ENCODE measurements at regions not wholly inside any gene's neighbourhood (a gene's known extent, or its start where the extent isn't known, plus 50 kb on each side); places are given as distances from the start of the nearest gene placed in this dataset.

DNA sequence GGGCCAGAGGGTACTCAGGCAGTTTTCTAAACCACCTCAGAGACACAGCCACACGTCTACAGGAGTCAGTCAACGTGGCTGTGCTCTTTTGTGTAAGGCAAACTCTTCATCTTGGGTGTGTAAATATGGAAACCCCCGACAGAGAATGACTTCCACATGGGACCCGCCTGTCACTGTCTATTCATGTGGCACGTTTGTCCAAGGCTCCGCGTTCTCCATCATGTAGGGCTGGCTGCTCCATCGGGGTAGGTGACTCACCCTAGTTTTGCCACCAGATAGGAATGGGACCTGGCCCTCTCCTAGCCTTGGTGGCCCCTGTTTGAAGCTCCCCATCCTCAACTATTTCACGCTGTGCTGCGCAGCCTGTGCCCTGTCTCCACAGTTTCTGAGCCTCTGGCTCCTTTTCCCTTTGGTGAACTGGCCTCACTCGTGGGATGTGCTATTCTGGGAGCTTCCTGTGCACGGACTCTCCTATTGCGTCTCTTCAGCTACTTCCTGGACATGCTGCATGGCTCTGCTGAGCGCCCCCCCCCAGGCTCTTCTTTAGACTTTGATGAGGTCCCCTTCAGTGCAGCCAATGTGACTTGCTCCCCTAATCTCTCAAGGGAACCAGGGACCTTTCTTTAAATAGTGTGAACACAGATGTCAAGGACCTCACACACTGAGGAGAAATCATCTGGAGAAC is 143.2 kb upstream of the PDE10A start:
- TF ChIP-seq, protein P1, sequence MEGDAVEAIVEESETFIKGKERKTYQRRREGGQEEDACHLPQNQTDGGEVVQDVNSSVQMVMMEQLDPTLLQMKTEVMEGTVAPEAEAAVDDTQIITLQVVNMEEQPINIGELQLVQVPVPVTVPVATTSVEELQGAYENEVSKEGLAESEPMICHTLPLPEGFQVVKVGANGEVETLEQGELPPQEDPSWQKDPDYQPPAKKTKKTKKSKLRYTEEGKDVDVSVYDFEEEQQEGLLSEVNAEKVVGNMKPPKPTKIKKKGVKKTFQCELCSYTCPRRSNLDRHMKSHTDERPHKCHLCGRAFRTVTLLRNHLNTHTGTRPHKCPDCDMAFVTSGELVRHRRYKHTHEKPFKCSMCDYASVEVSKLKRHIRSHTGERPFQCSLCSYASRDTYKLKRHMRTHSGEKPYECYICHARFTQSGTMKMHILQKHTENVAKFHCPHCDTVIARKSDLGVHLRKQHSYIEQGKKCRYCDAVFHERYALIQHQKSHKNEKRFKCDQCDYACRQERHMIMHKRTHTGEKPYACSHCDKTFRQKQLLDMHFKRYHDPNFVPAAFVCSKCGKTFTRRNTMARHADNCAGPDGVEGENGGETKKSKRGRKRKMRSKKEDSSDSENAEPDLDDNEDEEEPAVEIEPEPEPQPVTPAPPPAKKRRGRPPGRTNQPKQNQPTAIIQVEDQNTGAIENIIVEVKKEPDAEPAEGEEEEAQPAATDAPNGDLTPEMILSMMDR (tag by site-specific recombination; IDR thresholded peaks at IDR 0.05) = no peak
- no peak for TF ChIP-seq ZNF654 (tag by site-specific recombination; IDR thresholded peaks at IDR 0.05; ENCODE audit: low read depth)
- TF ChIP-seq, protein P2, sequence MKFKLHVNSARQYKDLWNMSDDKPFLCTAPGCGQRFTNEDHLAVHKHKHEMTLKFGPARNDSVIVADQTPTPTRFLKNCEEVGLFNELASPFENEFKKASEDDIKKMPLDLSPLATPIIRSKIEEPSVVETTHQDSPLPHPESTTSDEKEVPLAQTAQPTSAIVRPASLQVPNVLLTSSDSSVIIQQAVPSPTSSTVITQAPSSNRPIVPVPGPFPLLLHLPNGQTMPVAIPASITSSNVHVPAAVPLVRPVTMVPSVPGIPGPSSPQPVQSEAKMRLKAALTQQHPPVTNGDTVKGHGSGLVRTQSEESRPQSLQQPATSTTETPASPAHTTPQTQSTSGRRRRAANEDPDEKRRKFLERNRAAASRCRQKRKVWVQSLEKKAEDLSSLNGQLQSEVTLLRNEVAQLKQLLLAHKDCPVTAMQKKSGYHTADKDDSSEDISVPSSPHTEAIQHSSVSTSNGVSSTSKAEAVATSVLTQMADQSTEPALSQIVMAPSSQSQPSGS (tag by site-specific recombination; IDR thresholded peaks at IDR 0.05; ENCODE audit: low read depth) = no peak
- no peak for TF ChIP-seq GLI4 (tag by site-specific recombination; IDR thresholded peaks at IDR 0.05)
- TF ChIP-seq ZNF561 (tag by site-specific recombination; IDR thresholded peaks at IDR 0.05; ENCODE audit: borderline replicate concordance) = no peak
- TF ChIP-seq KLF16 (tag by site-specific recombination; IDR thresholded peaks at IDR 0.05) = no peak
- TF ChIP-seq, protein P3, sequence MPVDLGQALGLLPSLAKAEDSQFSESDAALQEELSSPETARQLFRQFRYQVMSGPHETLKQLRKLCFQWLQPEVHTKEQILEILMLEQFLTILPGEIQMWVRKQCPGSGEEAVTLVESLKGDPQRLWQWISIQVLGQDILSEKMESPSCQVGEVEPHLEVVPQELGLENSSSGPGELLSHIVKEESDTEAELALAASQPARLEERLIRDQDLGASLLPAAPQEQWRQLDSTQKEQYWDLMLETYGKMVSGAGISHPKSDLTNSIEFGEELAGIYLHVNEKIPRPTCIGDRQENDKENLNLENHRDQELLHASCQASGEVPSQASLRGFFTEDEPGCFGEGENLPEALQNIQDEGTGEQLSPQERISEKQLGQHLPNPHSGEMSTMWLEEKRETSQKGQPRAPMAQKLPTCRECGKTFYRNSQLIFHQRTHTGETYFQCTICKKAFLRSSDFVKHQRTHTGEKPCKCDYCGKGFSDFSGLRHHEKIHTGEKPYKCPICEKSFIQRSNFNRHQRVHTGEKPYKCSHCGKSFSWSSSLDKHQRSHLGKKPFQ (tag by site-specific recombination; IDR thresholded peaks at IDR 0.05) = no peak
- no peak for TF ChIP-seq ZBTB7A (tag by site-specific recombination; IDR thresholded peaks at IDR 0.05; ENCODE audit: low read depth)
- TF ChIP-seq GLIS2 (tag by site-specific recombination; IDR thresholded peaks at IDR 0.05) = no peak
- no peak for TF ChIP-seq ZNF394 (tag by site-specific recombination; IDR thresholded peaks at IDR 0.05; ENCODE audit: borderline replicate concordance)
- no peak for TF ChIP-seq ZNF10 (tag by site-specific recombination; IDR thresholded peaks at IDR 0.05)

Measured in HEK293 (cell line).